C1 segment of cervical spinal cord (tissue), 14 donors: ENCODE measurements at regions not wholly inside any gene's neighbourhood (a gene's known extent, or its start where the extent isn't known, plus 50 kb on each side); places are given as distances from the start of the nearest gene placed in this dataset.
"Not testable (repeated sequence)": the region's sequence is repeated elsewhere in the genome, so short reads cannot be mapped to it uniquely, and the experiment has no call there.

ENCODE experiments used
- DNase-seq, 14 donors: peaks; one replicate each; lab custom pipeline; 2025; lab: John Stamatoyannopoulos, UW

GRCh38 chr22:22776121-22776520, 111.5 kb upstream of the IGLL5 start:
- DNase-seq = no peak

DNA sequence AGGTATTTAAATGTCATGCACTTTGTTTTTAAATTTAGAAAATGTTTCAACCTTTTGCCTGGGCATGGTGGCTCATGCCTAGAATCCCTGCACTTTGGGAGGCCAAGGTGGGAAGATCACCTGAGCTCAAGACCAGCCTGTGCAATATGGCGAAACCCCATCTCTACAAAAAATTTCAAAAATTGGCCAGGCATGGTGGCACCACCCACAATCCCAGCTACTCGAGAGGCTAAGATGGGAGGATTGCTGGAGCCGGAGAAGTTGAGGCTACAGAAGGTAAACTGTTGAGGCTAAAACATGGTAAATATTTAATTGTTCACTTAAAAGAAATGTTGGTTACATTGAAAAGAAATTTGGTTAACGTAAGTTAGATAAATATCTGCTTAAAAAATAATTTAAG, 108.4 kb upstream of the IGLL5 start:
- no peak for DNase-seq

GRCh38 chr22:22783575-22783974, 104.0 kb upstream of the IGLL5 start:
- no peak for DNase-seq

DNA sequence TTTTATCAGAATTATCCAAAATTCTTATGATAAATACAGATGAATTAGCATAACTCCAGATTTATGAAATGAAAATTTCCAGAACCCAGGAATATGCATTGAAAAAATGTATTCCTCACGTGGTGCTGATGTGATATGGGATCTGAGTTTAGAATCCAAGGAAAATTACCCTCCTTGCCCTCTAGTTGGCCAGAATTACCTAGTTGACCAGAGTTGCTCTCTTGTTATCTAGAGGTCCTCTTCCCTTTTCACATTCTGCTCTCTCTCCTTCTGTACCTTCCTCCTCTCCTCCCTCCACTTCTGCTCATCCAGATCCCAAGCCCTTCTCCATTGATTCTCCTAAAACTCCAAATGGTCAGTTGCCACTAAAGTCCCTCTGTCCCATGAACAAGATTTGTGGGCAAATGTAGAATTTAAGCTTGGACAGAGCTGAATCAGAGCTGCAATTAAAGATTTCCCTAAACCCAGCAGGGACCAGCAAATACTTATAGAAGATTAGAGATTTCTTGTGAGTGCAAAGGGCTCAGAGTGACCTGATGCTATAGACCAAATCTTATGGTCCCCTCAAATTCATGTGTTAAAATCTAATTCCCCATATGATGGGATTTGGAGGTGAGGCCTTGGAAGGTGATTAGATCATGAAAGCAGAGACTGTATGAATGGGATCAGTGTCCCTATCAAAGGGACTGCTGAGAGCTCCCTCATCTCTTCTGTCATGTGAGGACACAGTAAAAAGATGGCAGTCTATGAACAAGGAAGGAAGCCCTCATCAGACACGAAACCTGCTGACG, 103.2 kb upstream of the IGLL5 start:
- no peak for DNase-seq

GRCh38 chr22:22785316-22786065, 102.1 kb upstream of the IGLL5 start:
- DNase-seq = no peak

DNA sequence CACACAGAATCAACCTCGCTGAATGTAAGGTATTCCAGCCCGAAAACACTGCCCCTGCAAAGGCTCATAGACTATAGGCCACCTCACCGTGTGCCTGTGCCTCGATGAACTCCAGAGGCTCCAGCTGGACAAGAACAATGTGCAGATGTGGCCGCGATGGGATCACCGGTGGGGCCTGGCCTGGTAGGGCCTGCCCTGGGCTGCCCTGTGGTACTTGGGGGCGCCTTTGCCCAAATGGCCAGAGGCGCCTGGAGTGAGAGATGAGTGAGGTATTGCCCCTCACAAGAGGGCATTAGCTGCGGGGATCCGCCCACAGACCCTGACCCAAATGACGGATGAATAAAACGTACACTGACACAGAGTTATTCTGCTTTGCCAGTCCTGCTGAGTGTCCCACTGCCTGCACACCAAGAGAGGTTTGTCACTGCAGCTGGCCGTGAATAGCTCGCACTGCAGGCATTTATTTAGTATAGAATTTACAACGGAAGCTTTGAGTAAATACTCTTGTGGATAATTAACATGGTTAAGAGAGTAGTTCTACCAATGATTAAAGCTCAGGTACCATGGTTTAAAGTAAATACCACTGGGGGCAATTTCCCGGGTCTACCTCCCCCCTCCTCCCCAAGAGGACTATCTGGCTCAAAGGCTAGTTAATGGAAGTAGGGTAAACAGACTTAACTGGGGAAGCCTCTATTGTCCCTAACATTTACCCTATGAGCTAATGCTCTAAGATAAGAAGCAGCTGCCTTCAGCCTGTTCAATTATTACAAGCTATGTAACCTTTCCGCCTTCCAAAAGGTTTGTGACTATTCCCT, 101.1 kb upstream of the IGLL5 start:
- no peak for DNase-seq

GRCh38 chr22:22787151-22787550, 100.5 kb upstream of the IGLL5 start:
- no peak for DNase-seq

- peak in 3 of 14 donors; percentile 8 to 21 (median 13) for DNase-seq
These were observed 99.7 kb upstream of the IGLL5 start for GRCh38 chr22:22787786-22788459.

- no peak for DNase-seq
These were observed 99.1 kb upstream of the IGLL5 start for GRCh38 chr22:22788460-22789037.

- DNase-seq = no peak
These were observed 98.2 kb upstream of the IGLL5 start for GRCh38 chr22:22789233-22789921.

- DNase-seq = no peak
These were observed 97.4 kb upstream of the IGLL5 start for GRCh38 chr22:22789922-22790845.

DNA sequence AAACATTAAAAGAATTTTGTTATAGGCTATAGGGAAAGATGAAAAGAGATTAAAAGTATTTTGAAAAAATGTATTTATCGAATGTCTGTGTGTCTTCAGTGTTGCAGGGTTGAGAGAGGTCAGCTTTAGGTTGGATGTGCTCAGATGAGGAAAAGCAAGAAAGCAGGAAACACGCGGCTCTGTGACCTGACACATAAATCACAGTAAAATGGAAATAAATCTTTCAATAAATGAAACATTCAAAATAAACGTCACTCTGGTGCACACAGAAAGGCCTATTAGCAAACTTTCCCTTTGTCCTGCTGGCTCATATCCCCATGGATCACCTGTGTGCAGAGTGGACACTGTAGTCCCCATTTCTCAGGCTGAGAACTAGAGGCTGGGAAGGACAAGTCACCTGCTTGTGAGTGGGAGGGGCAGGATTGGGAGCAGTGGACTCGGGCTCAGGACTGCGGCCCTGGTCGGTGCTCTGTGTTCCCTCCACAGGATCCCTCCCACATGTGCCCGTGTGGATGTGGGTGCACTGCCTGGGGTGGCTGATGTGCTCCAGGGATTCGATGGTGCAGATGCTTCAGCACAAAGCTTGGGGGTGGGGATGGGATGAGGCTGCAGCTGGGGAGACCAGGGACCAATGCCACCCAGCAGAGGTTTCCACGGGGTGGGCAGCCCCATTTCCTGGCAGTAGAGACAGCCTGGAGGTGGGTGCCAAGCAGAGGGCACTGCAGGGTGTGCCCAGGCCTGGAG, 96.0 kb upstream of the IGLL5 start:
- no peak for DNase-seq

GRCh38 chr22:22792205-22792786, 95.3 kb upstream of the IGLL5 start:
- not testable (repeated sequence) for DNase-seq

DNA sequence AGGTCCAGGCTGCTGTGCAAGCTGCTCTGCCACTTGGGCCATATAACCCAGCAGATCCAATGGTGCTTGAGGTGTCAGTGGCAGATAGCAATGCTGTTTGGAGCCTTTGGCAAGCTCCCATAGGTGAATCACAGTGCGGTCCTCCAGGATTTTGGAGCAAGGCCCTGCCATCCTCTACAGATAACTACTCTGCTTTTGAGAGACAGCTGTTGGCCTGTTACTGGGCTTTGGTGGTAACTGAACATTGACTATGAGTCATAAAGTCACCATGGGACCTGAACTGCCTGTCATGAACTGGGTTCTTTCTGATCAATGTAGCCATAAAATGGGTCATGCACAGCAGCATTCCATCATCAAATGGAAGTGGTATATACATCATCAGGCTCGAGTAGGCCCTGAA, 92.0 kb upstream of the IGLL5 start:
- DNase-seq = not testable (repeated sequence)

DNA sequence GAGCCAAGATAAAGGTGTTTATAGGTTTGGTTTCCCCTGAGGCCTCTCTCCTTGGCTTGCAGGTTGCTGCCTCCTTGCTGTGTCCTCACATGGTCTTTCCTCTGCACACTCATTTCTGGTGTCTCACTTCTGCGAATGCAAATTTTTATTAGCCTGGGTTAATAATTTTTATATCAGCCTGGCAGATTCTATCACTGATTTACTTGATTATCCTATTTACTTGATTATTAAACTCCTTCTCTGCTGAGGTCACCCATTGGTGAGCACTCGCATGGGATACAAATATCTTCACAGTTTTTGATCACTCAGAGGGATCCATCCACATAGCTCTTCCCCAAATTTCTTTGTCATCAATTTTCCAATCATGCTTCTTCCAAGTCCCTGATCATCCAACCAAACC, 90.9 kb upstream of the IGLL5 start:
- no peak for DNase-seq

DNA sequence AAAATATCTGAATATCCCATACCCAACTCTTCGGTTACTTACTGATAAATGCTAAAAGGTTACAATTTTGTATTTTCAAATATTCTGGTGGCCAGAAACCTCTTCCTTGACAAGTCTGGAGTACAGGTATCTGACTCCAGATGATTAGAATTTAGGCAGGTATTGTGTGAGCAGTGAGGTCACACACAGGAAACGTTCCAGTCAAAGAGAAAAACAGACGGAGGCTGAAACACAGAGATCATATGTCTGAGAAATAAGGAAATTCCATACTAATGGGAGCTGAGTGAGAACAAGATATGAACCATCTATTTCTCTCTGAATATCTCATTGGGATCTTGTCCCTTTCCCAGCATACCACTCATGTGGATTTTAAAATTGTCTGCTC, 89.4 kb upstream of the IGLL5 start:
- no peak for DNase-seq

- DNase-seq = no peak
These were observed 88.9 kb upstream of the IGLL5 start for GRCh38 chr22:22798716-22799115.

DNA sequence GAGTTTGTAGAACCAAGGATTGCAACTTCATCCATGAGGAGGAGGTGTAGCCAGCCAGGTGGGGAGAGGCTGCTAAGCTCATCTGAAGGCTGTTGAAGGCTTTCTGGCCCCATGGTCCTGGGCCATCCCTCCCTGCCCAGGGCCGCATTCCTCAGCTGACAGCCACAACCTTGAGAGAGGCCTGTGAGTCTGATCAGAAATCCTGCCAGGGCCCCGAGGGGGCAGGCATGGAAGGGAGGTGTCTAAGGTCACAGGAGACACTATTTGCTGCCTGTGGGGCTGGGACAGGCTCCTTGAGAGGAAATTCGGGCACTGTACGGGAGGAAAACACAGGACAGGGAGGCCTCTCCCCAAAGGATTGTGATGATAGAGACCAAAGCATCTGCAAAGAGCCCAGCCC, 88.1 kb upstream of the IGLL5 start:
- no peak for DNase-seq

GRCh38 chr22:22800716-22801115, 86.9 kb upstream of the IGLL5 start:
- DNase-seq = no peak
